Ovary (tissue), 7 donors: ENCODE measurements at regions not wholly inside any gene's neighbourhood (a gene's known extent, or its start where the extent isn't known, plus 50 kb on each side); places are given as distances from the start of the nearest gene placed in this dataset.

ENCODE experiments used
- DNase-seq, 5 donors: peaks; one replicate each; pipeline ENCODE4 v3.0.0-alpha.2; 2019 to 2020
- H3K27ac ChIP-seq, 2 donors: fragments of 200-600 bp; one replicate each; pipeline versions ENCODE4 v1.5.1 to v1.8.0; 2019 to 2022
- H3K27me3 ChIP-seq: fragments of 200-600 bp; one replicate; pipeline ENCODE4 v1.8.0; 2022
- H3K36me3 ChIP-seq: fragments of 200-600 bp; sonication (generic); one replicate; pipeline ENCODE4 v1.5.1; 2019
- H3K4me1 ChIP-seq: one replicate; pipeline ENCODE4 v1.8.1; 2013; ENCODE audit warnings: mild to moderate bottlenecking, moderate library complexity; ENCODE audit not compliant: insufficient read depth
- H3K4me3 ChIP-seq: fragments of 200-600 bp; sonication (generic); one replicate; pipeline ENCODE4 v1.5.1; 2017
- H3K9me3 ChIP-seq, 2 donors: fragments of 200-600 bp in 1 of 2; sonication (generic) in 1 of 2; one replicate each; pipeline versions ENCODE4 v1.5.1 to v1.8.1; 2013 to 2019; ENCODE audit warnings: mild to moderate bottlenecking in 1 of 2, moderate library complexity in 1 of 2
- CTCF ChIP-seq, 3 donors: fragments of 450-650 bp in 2 of 3; fragments of 200-600 bp in 1 of 3; IDR thresholded peaks; one replicate each; pipeline versions ENCODE4 v1.5.1 to v1.8.0; 2016 to 2022; ENCODE audit warnings: antibody characterized with exemption in 3 of 3, mild to moderate bottlenecking in 1 of 3
- EP300 ChIP-seq: sonication (generic); formaldehyde crosslinking; IDR thresholded peaks from one replicate; pipeline ENCODE4 v1.6.1; 2017; ENCODE audit warnings: antibody characterized with exemption
- POLR2A ChIP-seq: fragments of 450-650 bp; IDR thresholded peaks from one replicate; pipeline ENCODE4 v1.6.1; 2017; ENCODE audit warnings: antibody characterized with exemption, mild to moderate bottlenecking, moderate library complexity
- WGBS, 3 donors: extraction: QIAGEN DNeasy Blood & Tissue Kit in 1 of 3; methylation state at CpG; one replicate each; pipeline versions ENCODE4 v1.1.5 to v1.1.7; 2013 to 2017; 5-methylcytosine and 5-hydroxymethylcytosine counted together
- intact Hi-C, 4 donors: fragments of 100-400 bp; cut with DNase I; formaldehyde crosslinking; loops; one replicate each; pipeline versions ENCODE4 v1.11.0 to v1.15.1; 2022 to 2023
- donor health status: DM: no; HTN: no; CAD: no; lungs with moderate emphysema.
- donor health status: DM: no; HTN: no; CAD: no.
- donor health status: Bipolar disorder and iron deficiency.
- donor health status: DM: no; HTN: no; CAD: no.
- donor health status: DM: yes; HTN: yes; CAD: no.

- WGBS, 3 donors, result 75 to 84% (median 84%) methylated on average over 2 of the region's 2 CpGs
- H3K27me3 ChIP-seq, result no peaks in the 10 kb centered on the region
- DNase-seq, result no peak
- intact Hi-C loops, result no loop called here
- no peak overlapping the region for H3K27ac ChIP-seq
- H3K4me3 ChIP-seq, result no peak overlapping the region
- no peaks in the 10 kb centered on the region for H3K4me1 ChIP-seq
- TF ChIP-seq POLR2A, result no peak
- TF ChIP-seq EP300, result no peak
- no peak for TF ChIP-seq CTCF (IDR thresholded peaks at IDR 0.05)
- no peaks in the 10 kb centered on the region for H3K36me3 ChIP-seq
- H3K9me3 ChIP-seq, result no peaks in the 10 kb centered on the region
Measured at GRCh38 chr3:164208048-164208447, 870.2 kb downstream of the SI start.

DNA sequence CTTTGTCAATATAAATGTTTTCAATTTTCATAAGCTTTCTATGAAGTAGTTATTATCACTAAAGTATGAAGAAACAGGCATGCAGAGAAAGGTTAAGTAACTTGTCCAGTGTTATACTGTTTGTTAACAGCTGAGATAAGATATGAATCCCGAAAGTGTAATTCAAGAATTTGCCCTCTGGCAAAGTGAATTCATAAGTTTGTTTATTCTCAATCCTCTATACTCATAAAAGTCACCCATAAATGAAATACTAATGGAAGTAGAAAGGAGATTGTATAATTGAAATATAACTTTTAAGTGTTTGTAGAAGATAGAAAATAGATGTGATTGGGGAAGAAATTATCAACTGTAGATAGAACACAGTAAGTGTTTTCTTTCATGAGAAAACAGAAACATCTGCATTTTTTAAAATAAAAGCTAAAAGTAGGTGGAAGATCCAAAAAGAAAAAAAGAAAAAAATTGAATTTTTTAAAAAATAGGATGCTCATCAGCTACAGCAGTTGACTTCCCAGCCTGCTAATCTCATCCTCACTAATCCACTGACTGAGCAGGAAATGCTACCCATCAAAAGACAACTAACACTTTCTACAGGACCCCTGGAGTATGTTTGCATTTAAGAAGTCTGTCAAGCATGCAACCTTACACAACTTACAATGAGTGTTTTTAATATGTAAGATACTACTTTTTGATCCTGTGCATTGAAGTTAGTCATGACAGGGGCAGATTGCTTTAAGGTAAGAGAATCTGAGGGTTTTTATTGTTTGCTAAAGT, 878.1 kb downstream of the SI start:
- DNase-seq, result no peak
- TF ChIP-seq EP300, result no peak
- TF ChIP-seq CTCF (IDR thresholded peaks at IDR 0.05), result no peak
- no peak for TF ChIP-seq POLR2A
- 6 to 12% (median 11%) methylated on average over 1 of the region's 1 CpG for WGBS, 3 donors

DNA sequence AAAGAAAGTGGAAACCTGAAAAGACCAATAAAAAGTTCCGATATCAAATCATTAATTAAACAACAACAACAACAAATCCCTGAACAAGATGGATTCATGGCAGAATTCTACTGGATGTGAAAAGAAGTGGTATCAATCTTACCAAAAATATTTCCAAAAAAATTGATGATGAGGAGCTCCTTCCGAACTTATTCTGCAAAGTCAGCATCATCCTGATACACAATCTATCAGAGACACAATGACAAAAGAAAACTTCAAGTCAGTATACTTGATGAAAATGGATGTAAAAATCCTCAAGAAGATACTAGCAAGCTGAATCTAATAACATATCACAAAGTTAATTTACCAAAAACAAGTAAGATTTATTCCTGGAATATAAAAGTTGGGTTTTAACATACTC, 881.8 kb downstream of the SI start:
- intact Hi-C loops, result no loop called here
- 95 to 97% (median 95%) methylated on average over 2 of the region's 2 CpGs for WGBS, 3 donors

More for the DNA sequence above, 878.1 kb downstream of the SI start:
- Histone ChIP-seq H3K36me3 (no peaks in the 10 kb centered on the region), H3K27ac (no peak overlapping the region), H3K4me3 (no peak overlapping the region), H3K9me3 (no peaks in the 10 kb centered on the region), H3K27me3 (no peaks in the 10 kb centered on the region), H3K4me1 (no peaks in the 10 kb centered on the region)
- intact Hi-C loops, result no loop called here

GRCh38 chr3:164194842-164195241, 883.5 kb downstream of the SI start:
- intact Hi-C loops, result no loop called here

More for the DNA sequence above, 881.8 kb downstream of the SI start:
- DNase-seq, result no peak
- Histone ChIP-seq H3K4me1 (no peaks in the 10 kb centered on the region), H3K4me3 (no peak overlapping the region), H3K27ac (no peak overlapping the region), H3K36me3 (no peaks in the 10 kb centered on the region), H3K9me3 (no peaks in the 10 kb centered on the region), H3K27me3 (no peaks in the 10 kb centered on the region)
- no peak for TF ChIP-seq EP300
- no peak for TF ChIP-seq CTCF (IDR thresholded peaks at IDR 0.05)
- TF ChIP-seq POLR2A, result no peak

More at GRCh38 chr3:164194842-164195241, 883.5 kb downstream of the SI start:
- H3K27me3 ChIP-seq, result no peaks in the 10 kb centered on the region
- H3K4me3 ChIP-seq, result no peak overlapping the region
- DNase-seq, result no peak
- H3K4me1 ChIP-seq, result no peaks in the 10 kb centered on the region
- 83 to 89% (median 86%) methylated on average over 2 of the region's 2 CpGs for whole genome bisulfite sequencing, 3 donors
- TF ChIP-seq EP300 (no peak), CTCF (IDR thresholded peaks at IDR 0.05) (no peak), POLR2A (no peak)
- H3K36me3 ChIP-seq, result no peaks in the 10 kb centered on the region
- no peaks in the 10 kb centered on the region for H3K9me3 ChIP-seq
- H3K27ac ChIP-seq, result no peak overlapping the region
